Body of pancreas (tissue), 4 donors: ENCODE measurements at regions not wholly inside any gene's neighbourhood (a gene's known extent, or its start where the extent isn't known, plus 50 kb on each side); places are given as distances from the start of the nearest gene placed in this dataset.

ENCODE experiments used
- POLR2A ChIP-seq, 3 donors: fragments of 450-650 bp; IDR thresholded peaks; one replicate each; pipeline ENCODE4 v1.6.1; 2016; ENCODE audit warnings: antibody characterized with exemption in 3 of 3, mild to moderate bottlenecking in 2 of 3
- TF ChIP-seq, protein P1 (sequence below), 7 experiments: fragments of 450-650 bp in 4 of 7; fragments of 200-600 bp in 3 of 7; sonication (generic) in 3 of 7; IDR thresholded peaks; one replicate each; pipeline ENCODE4 v1.5.1; 2016 to 2019; ENCODE audit warnings: antibody characterized with exemption in 7 of 7

DNA sequence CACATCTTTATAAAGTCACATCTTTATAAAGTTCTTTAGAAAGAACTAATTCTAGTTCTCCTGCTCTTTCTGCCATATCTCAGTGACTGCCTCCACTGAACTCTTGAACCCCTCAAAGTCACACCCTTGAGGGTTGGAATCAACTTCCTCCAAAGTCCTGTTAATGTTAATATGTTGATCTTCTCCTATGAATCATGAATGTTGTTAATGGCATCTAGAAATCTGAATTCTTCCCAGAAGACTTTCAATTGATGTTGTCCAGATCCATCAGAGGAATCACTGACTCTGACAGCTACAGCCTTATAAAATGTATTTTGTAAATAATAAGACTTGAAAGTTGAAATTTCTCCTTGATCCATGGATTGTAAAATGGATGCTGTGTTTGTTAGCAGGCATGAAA, 213.4 kb downstream of the COX7C start:
- no peak for TF ChIP-seq POLR2A (IDR thresholded peaks at IDR 0.05)
- TF ChIP-seq, protein P1, sequence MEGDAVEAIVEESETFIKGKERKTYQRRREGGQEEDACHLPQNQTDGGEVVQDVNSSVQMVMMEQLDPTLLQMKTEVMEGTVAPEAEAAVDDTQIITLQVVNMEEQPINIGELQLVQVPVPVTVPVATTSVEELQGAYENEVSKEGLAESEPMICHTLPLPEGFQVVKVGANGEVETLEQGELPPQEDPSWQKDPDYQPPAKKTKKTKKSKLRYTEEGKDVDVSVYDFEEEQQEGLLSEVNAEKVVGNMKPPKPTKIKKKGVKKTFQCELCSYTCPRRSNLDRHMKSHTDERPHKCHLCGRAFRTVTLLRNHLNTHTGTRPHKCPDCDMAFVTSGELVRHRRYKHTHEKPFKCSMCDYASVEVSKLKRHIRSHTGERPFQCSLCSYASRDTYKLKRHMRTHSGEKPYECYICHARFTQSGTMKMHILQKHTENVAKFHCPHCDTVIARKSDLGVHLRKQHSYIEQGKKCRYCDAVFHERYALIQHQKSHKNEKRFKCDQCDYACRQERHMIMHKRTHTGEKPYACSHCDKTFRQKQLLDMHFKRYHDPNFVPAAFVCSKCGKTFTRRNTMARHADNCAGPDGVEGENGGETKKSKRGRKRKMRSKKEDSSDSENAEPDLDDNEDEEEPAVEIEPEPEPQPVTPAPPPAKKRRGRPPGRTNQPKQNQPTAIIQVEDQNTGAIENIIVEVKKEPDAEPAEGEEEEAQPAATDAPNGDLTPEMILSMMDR (IDR thresholded peaks at IDR 0.05), result no peak
